Loucy (cell line): ENCODE measurements at regions not wholly inside any gene's neighbourhood (a gene's known extent, or its start where the extent isn't known, plus 50 kb on each side); places are given as distances from the start of the nearest gene placed in this dataset.
"Not testable (repeated sequence)": the region's sequence is repeated elsewhere in the genome, so short reads cannot be mapped to it uniquely, and the experiment has no call there.

Experiments
- H2AFZ ChIP-seq: fragments of 200-600 bp; sonication (generic); 2 replicates; pipeline ENCODE4 v1.6.0; 2016; ENCODE audit warnings: antibody characterized with exemption, mild to moderate bottlenecking, low read length, moderate library complexity
- H3F3A ChIP-seq: fragments of 200-600 bp; 2 replicates; pipeline ENCODE4 v1.6.0; 2016; ENCODE audit warnings: antibody characterized with exemption, low read depth, mild to moderate bottlenecking
- H3K27me3 ChIP-seq: fragments of 200-600 bp; sonication (generic); 2 replicates; pipeline ENCODE4 v1.6.1; 2014; ENCODE audit warnings: low read length, mild to moderate bottlenecking; ENCODE audit not compliant: insufficient read depth, poor library complexity, severe bottlenecking
- H3K36me3 ChIP-seq: fragments of 200-600 bp; sonication (generic); 2 replicates; pipeline ENCODE4 v1.6.1; 2016; ENCODE audit warnings: low read length; ENCODE audit not compliant: insufficient read depth
- H3K4me1 ChIP-seq: fragments of 200-600 bp; sonication (generic); 2 replicates; pipeline ENCODE4 v1.5.1; 2014; ENCODE audit warnings: low read length, mild to moderate bottlenecking; ENCODE audit not compliant: insufficient read depth, poor library complexity, severe bottlenecking
- H3K4me2 ChIP-seq: fragments of 200-600 bp; sonication (generic); 2 replicates; pipeline ENCODE4 v1.6.0; 2014; ENCODE audit warnings: antibody characterized with exemption, low read length, low read depth, mild to moderate bottlenecking; ENCODE audit not compliant: poor library complexity, severe bottlenecking
- H3K4me3 ChIP-seq: fragments of 200-600 bp; sonication (generic); 2 replicates; pipeline ENCODE4 v1.5.1; 2014; ENCODE audit warnings: low read length, mild to moderate bottlenecking, mixed read lengths; ENCODE audit not compliant: poor library complexity, severe bottlenecking
- H3K79me2 ChIP-seq: fragments of 200-600 bp; sonication (generic); 2 replicates; pipeline ENCODE4 v1.6.1; 2014; ENCODE audit warnings: low read length; ENCODE audit not compliant: insufficient read depth
- H3K9ac ChIP-seq: fragments of 200-600 bp; sonication (generic); 2 replicates; pipeline ENCODE4 v1.6.0; 2014; ENCODE audit warnings: mild to moderate bottlenecking, low read depth, low read length, moderate library complexity; ENCODE audit not compliant: poor library complexity, severe bottlenecking
- H3K9me2 ChIP-seq: fragments of 200-600 bp; sonication (generic); replicated peaks from 2 replicates; pipeline ENCODE4 v1.6.1; 2016; ENCODE audit warnings: low read depth, low read length, mixed read lengths
- H3K9me3 ChIP-seq: fragments of 200-600 bp; sonication (generic); 2 replicates; pipeline ENCODE4 v1.6.1; 2014; ENCODE audit warnings: mild to moderate bottlenecking, antibody characterized with exemption, low read length, low read depth; ENCODE audit not compliant: insufficient read depth
- H4K20me1 ChIP-seq: fragments of 200-600 bp; sonication (generic); 2 replicates; pipeline ENCODE4 v1.6.0; 2014; ENCODE audit warnings: antibody characterized with exemption, low read length, mild to moderate bottlenecking; ENCODE audit not compliant: insufficient read depth, poor library complexity, severe bottlenecking

GRCh38 chr1:243049716-243050115 is 205.4 kb downstream of the CEP170 start:
- not testable (repeated sequence) for H3K9ac ChIP-seq, H3K36me3 ChIP-seq

GRCh38 chr1:243021365-243021764 is 233.7 kb downstream of the CEP170 start:
- not testable (repeated sequence) for H3K36me3 ChIP-seq, H3K9me2 ChIP-seq, H3F3A ChIP-seq, H4K20me1 ChIP-seq, H3K9ac ChIP-seq, H3K4me2 ChIP-seq, H3K9me3 ChIP-seq, H3K4me3 ChIP-seq, H2AFZ ChIP-seq, H3K4me1 ChIP-seq, H3K79me2 ChIP-seq, H3K27me3 ChIP-seq

More at GRCh38 chr1:243049716-243050115, 205.4 kb downstream of the CEP170 start:
- not testable (repeated sequence) for H3K79me2 ChIP-seq, H3K4me1 ChIP-seq, H4K20me1 ChIP-seq, H3K9me2 ChIP-seq, H3K4me2 ChIP-seq, H3K4me3 ChIP-seq, H3F3A ChIP-seq, H3K27me3 ChIP-seq, H2AFZ ChIP-seq, H3K9me3 ChIP-seq

- not testable (repeated sequence) for H3K4me1 ChIP-seq, H3K9me3 ChIP-seq, H4K20me1 ChIP-seq, H2AFZ ChIP-seq, H3K9ac ChIP-seq, H3K4me2 ChIP-seq, H3F3A ChIP-seq, H3K9me2 ChIP-seq, H3K4me3 ChIP-seq, H3K27me3 ChIP-seq, H3K79me2 ChIP-seq, H3K36me3 ChIP-seq
Observed at GRCh38 chr1:243019030-243019635, 235.9 kb downstream of the CEP170 start.

GRCh38 chr1:243010719-243011118 is 244.4 kb downstream of the CEP170 start:
- H3K9me2 ChIP-seq, H4K20me1 ChIP-seq, H3K79me2 ChIP-seq, H3K27me3 ChIP-seq, H3K36me3 ChIP-seq, H3K4me2 ChIP-seq, H3K9ac ChIP-seq, H3K4me3 ChIP-seq, H3K9me3 ChIP-seq, H2AFZ ChIP-seq, H3F3A ChIP-seq, H3K4me1 ChIP-seq: not testable (repeated sequence)

- not testable (repeated sequence) for H3K36me3 ChIP-seq
Observed at GRCh38 chr1:243001003-243001402, 254.1 kb downstream of the CEP170 start.

GRCh38 chr1:242992776-242993175 is 262.3 kb downstream of the CEP170 start:
- not testable (repeated sequence) for H3F3A ChIP-seq, H3K4me1 ChIP-seq, H3K9me3 ChIP-seq, H3K4me2 ChIP-seq, H4K20me1 ChIP-seq, H3K27me3 ChIP-seq, H2AFZ ChIP-seq, H3K4me3 ChIP-seq, H3K9me2 ChIP-seq, H3K9ac ChIP-seq, H3K36me3 ChIP-seq, H3K79me2 ChIP-seq

More at GRCh38 chr1:243001003-243001402, 254.1 kb downstream of the CEP170 start:
- H3K79me2 ChIP-seq, H4K20me1 ChIP-seq, H2AFZ ChIP-seq, H3K27me3 ChIP-seq, H3K4me1 ChIP-seq, H3K9me2 ChIP-seq, H3K4me3 ChIP-seq, H3F3A ChIP-seq, H3K4me2 ChIP-seq, H3K9me3 ChIP-seq, H3K9ac ChIP-seq: not testable (repeated sequence)

- H3K4me3 ChIP-seq, H3K4me1 ChIP-seq, H3K9me3 ChIP-seq, H2AFZ ChIP-seq, H3K9me2 ChIP-seq, H3K79me2 ChIP-seq, H3F3A ChIP-seq, H3K36me3 ChIP-seq, H3K9ac ChIP-seq, H3K4me2 ChIP-seq, H4K20me1 ChIP-seq, H3K27me3 ChIP-seq: not testable (repeated sequence)
Observed at GRCh38 chr1:242985096-242985495, 270.0 kb downstream of the CEP170 start.
